PC-9 (cell line): ENCODE measurements at regions not wholly inside any gene's neighbourhood (a gene's known extent, or its start where the extent isn't known, plus 50 kb on each side); places are given as distances from the start of the nearest gene placed in this dataset.

Source experiments
- EZH2 ChIP-seq: fragments of 200-600 bp; sonication (generic); IDR thresholded peaks from 2 replicates; pipeline ENCODE4 v1.8.0; 2017; ENCODE audit warnings: antibody characterized with exemption, low read depth
- TF ChIP-seq, protein P1 (sequence below): fragments of 200-600 bp; sonication (generic); conservative IDR thresholded peaks from 2 replicates; pipeline ENCODE4 v1.6.1; 2017; ENCODE audit warnings: mixed run types, antibody characterized with exemption, mild to moderate bottlenecking, moderate library complexity

- TF ChIP-seq EZH2, result no peak
- TF ChIP-seq, protein P1, sequence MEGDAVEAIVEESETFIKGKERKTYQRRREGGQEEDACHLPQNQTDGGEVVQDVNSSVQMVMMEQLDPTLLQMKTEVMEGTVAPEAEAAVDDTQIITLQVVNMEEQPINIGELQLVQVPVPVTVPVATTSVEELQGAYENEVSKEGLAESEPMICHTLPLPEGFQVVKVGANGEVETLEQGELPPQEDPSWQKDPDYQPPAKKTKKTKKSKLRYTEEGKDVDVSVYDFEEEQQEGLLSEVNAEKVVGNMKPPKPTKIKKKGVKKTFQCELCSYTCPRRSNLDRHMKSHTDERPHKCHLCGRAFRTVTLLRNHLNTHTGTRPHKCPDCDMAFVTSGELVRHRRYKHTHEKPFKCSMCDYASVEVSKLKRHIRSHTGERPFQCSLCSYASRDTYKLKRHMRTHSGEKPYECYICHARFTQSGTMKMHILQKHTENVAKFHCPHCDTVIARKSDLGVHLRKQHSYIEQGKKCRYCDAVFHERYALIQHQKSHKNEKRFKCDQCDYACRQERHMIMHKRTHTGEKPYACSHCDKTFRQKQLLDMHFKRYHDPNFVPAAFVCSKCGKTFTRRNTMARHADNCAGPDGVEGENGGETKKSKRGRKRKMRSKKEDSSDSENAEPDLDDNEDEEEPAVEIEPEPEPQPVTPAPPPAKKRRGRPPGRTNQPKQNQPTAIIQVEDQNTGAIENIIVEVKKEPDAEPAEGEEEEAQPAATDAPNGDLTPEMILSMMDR, result no peak
Measured at GRCh38 chr3:181418233-181418632, 293.5 kb upstream of the SOX2 start.
